AG04449 (cell line): ENCODE measurements at regions not wholly inside any gene's neighbourhood (a gene's known extent, or its start where the extent isn't known, plus 50 kb on each side); places are given as distances from the start of the nearest gene placed in this dataset.

Experiments used
- CTCF ChIA-PET: fragments of 350-600 bp; formaldehyde crosslinking; extraction: SDS; loops from one replicate; lab custom pipeline; 2021; ENCODE audit warnings: antibody characterized with exemption; lab: Yijun Ruan, JAX
- POLR2A ChIA-PET: fragments of 400-600, 350-600 bp; formaldehyde crosslinking; extraction: SDS; loops from one replicate; lab custom pipeline; 2020; ENCODE audit warnings: antibody characterized with exemption, inconsistent platforms; lab: Yijun Ruan, JAX
- DNase-seq: peaks from one replicate; pipeline ENCODE4 v3.0.0-alpha.2; 2010; ENCODE audit warnings: low read depth, low spot score
- H3K4me3 ChIP-seq: 2 replicates; pipeline ENCODE4 v1.5.1; 2011; ENCODE audit warnings: low read depth, mild to moderate bottlenecking, control low read depth, low read length
- TF ChIP-seq, protein P1 (sequence below): IDR thresholded peaks from one replicate; pipeline ENCODE4 v1.5.1; 2011; ENCODE audit warnings: mild to moderate bottlenecking, moderate library complexity, low read length, control low read depth, inconsistent platforms; ENCODE audit not compliant: insufficient read depth; ENCODE audit errors: missing control alignments

DNA sequence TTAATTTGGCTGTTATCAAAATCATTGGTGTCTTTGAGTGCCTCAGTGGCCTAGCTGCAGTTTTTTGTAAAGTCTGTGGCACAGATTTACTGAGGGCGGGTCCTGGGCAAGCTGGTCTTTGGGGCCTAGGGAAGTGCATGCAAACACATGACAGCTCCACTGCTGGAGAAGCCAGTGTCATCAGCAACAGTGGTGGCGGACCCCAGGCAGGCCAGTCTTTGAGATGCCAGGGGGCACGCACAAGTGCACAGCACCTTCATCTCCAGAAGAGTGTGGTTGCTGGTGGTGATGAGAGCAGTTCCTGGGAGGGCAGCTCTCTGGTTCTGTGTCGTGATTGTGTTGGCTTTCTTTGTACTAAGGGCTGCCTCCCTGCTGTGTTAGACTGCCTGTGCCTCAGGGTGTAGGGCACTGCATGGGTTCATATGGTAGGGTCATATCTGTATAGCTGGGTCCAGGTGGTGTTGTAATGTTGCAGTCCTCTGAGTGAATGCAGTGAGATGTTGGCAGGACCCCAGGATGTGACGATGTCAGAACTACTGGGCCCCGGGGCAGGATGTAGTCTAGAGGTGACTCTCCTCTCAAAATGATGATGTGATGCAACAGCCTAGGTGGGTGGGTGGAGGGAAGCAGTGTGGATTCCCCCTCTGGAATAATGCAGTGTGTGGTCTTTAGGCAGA is 646.7 kb upstream of the CDH2 start:
- POLR2A ChIA-PET: no interaction called here
- no peak for DNase-seq

DNA sequence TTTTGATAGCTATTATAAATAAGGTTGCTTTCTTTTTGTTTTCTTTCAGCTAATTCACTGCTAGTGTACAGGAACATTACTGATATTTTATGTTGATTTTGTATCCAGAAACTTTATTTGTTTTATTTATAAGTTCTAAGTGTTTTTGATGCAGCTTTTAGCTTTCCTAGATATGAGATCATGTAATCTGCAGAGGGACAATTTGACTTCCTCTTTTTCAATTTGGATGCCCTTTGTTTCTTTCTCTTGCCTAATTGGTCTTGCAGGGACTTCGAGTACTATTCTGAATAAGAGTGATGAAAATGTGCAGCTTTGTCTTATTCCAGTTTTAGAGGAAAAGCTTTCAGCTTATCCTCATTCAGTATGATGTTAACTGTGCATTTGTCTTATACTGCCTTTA is 643.4 kb upstream of the CDH2 start:
- ChIA-PET POLR2A (no interaction called here), CTCF (no interaction called here)

More for the DNA sequence above, 646.7 kb upstream of the CDH2 start:
- H3K4me3 ChIP-seq: no peak overlapping the region
- CTCF ChIA-PET: no interaction called here
- TF ChIP-seq, protein P1, sequence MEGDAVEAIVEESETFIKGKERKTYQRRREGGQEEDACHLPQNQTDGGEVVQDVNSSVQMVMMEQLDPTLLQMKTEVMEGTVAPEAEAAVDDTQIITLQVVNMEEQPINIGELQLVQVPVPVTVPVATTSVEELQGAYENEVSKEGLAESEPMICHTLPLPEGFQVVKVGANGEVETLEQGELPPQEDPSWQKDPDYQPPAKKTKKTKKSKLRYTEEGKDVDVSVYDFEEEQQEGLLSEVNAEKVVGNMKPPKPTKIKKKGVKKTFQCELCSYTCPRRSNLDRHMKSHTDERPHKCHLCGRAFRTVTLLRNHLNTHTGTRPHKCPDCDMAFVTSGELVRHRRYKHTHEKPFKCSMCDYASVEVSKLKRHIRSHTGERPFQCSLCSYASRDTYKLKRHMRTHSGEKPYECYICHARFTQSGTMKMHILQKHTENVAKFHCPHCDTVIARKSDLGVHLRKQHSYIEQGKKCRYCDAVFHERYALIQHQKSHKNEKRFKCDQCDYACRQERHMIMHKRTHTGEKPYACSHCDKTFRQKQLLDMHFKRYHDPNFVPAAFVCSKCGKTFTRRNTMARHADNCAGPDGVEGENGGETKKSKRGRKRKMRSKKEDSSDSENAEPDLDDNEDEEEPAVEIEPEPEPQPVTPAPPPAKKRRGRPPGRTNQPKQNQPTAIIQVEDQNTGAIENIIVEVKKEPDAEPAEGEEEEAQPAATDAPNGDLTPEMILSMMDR: no peak

DNA sequence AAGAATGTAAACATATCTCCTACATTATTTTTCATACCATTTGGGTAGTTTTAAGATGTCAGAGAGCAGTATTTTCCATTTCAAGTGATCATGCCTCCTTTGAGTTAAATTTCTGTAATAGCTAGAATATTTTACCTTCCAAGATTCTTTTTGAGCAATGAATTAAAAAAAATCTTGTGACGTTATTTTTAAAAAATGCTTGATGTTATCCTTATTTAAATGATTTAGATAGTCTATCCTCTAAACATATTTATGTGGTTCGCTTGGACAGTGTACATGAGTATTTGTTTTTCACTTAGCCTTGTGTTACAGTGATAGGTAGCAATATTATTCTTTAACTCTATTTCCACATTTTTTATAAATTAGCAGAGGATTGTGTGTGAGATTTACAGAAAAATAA is 639.2 kb upstream of the CDH2 start:
- ChIA-PET CTCF (no interaction called here), POLR2A (no interaction called here)
- TF ChIP-seq, protein P1: no peak
- DNase-seq: no peak
- no peak overlapping the region for H3K4me3 ChIP-seq

More for the DNA sequence above, 643.4 kb upstream of the CDH2 start:
- H3K4me3 ChIP-seq: no peak overlapping the region
- TF ChIP-seq, protein P1: no peak
- DNase-seq: no peak

DNA sequence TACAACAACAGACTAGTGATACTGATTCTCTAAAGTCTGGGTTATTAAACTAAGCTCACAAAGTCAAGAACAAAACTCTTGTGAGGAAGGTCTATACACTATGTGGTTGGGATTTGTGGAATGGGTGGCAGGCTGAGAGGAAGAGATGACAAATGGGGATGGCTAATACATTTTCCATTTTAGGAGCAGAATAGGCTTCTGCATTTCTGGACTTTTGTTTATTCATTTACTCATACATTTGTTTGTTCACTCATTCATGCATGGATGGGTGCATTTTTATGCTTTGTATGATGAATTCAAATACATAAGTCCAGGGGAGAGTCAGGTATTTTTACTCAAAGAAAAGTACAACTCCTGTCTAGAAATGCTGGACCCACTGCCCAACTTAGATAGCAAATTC is 637.4 kb upstream of the CDH2 start:
- DNase-seq: no peak
- POLR2A ChIA-PET: no interaction called here
- CTCF ChIA-PET: no interaction called here
- TF ChIP-seq, protein P1: no peak
- no peak overlapping the region for H3K4me3 ChIP-seq

DNA sequence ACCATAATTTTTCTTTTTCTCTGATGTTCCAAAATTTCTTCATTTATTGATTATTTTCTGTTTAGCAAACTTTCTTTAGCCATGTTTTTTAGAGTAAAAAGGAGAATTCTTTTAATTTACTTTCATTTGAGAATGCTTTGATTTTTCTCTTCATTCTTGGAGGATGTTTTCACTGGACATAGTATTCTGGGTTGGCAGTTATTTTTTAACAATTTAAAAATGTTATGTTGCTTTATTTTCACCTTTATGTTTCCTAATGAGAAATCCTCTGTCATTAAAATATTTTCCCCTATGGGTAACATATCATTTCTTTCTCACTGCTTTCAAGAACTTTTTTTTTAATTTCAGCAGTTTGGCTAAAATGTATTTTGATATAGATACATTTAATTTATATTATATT is 631.4 kb upstream of the CDH2 start:
- DNase-seq: no peak
- TF ChIP-seq, protein P1: no peak
- ChIA-PET CTCF (no interaction called here), POLR2A (no interaction called here)
- H3K4me3 ChIP-seq: no peak overlapping the region

DNA sequence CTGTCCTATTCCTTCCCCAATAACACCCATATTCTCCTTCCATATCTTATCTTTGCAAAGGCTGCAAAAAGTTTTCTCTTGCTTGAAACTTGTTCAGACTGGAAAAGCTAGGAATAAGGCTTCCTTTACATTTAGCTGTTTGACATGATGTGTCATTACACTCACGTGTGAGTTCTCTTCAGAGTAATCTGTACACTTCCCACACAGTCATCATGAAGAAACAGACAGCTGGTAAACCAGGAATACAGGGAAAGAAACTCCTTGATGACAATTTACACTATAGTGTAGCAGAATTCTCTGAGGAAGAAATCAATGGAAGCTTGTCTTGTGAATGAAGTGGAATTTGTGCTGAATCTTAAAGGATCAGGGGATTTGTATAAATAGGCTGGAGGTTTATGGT is 628.6 kb upstream of the CDH2 start:
- no peak for DNase-seq
- no peak overlapping the region for H3K4me3 ChIP-seq
- POLR2A ChIA-PET: no interaction called here
- CTCF ChIA-PET: no interaction called here
- TF ChIP-seq, protein P1: no peak
